ENCODE measurements at regions not wholly inside any gene's neighbourhood (a gene's known extent, or its start where the extent isn't known, plus 50 kb on each side); places are given as distances from the start of the nearest gene placed in this dataset.

DNA sequence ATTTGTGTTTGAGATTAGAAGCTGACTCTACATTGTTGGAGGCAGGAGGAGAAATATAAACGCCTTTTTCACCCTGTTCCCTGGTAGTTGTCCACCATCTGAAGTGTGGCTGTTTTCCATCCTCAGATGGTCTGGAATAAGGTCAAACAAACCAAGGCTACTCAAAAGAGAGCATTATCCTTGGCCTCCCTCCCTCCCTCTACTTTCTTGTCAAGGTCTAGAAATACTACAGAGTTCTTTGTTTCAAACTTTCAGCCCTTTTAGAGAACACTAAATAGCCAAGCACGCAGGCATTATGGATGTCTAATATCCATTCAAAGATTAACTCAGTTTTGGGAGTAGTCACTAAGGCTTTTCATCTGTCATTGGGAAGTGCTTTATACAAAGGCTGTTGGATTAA lies 215.8 kb upstream of the ITGA4 start:
- POLR2A ChIA-PET, result no interaction called here
- CTCF ChIA-PET, result no interaction called here
- TF ChIP-seq, protein P1, sequence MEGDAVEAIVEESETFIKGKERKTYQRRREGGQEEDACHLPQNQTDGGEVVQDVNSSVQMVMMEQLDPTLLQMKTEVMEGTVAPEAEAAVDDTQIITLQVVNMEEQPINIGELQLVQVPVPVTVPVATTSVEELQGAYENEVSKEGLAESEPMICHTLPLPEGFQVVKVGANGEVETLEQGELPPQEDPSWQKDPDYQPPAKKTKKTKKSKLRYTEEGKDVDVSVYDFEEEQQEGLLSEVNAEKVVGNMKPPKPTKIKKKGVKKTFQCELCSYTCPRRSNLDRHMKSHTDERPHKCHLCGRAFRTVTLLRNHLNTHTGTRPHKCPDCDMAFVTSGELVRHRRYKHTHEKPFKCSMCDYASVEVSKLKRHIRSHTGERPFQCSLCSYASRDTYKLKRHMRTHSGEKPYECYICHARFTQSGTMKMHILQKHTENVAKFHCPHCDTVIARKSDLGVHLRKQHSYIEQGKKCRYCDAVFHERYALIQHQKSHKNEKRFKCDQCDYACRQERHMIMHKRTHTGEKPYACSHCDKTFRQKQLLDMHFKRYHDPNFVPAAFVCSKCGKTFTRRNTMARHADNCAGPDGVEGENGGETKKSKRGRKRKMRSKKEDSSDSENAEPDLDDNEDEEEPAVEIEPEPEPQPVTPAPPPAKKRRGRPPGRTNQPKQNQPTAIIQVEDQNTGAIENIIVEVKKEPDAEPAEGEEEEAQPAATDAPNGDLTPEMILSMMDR (IDR thresholded peaks at IDR 0.05; ENCODE audit: insufficient read depth, low read length, missing control alignments), result no peak
- H3K4me3 ChIP-seq (ENCODE audit: low read depth, low read length), result no peak overlapping the region
- DNase-seq (ENCODE audit: low read depth, low spot score), result no peak

DNA sequence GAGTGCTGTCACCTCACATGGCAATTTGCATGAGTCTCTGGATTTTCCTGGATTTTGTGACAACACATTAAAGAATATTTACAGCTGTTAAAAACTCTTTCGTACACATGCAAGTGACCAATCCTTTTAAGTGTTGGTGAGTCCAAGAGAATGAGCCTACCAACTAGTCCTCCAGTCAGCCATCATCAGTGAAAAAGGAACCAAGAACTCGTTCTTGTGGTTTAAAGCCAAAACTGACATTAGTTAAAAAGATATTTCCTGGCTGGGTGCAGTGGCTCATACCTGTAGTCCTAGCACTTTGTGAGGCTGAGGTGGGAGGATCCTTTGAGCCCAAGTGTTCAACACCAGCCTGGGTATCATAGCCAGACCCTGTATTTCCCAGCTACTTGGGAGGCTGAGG lies 215.4 kb upstream of the ITGA4 start:
- TF ChIP-seq, protein P1 (IDR thresholded peaks at IDR 0.05; ENCODE audit: insufficient read depth, low read length, missing control alignments), result no peak
- CTCF ChIA-PET, result no interaction called here
- H3K4me3 ChIP-seq (ENCODE audit: low read depth, low read length), result no peak overlapping the region
- POLR2A ChIA-PET, result no interaction called here
- DNase-seq (ENCODE audit: low read depth, low spot score), result no peak

DNA sequence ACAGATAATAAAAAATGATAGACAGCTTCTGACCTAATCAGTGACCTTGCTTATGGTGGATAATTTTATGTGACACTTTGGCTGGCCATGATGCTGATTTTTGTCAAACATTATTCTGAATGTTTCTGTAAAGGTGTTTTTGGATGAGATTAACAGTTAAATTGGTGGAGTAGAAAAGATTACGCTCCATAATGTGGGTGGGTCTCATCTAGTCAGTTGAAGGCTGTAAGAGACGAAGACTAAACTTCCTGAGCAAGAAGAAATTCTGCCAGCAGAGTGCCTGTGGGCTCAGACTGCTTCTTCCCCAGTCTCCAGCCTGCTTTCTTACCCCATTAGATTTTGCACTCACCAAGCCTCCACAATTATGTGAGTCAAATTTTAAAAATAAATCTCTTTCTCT lies 214.9 kb upstream of the ITGA4 start:
- POLR2A ChIA-PET, result no interaction called here

DNA sequence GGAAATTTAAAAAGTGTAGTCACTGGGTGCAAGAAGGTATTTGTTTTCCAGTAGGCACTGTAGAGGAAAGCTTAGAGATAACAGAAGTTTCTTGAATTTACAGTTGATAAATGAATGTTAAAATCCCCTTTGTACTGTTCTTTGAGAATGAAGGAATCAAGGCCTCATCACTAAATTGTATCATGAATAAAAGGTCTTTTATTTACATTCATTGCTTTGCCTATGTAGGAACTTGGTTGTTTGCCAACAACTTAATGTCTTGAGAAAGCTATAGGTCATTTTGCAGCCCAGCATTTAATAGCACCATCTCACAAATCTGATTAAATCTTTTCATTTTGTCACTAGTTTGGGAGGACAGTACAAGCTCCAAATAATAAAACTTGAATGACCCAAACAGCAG lies 213.9 kb upstream of the ITGA4 start:
- DNase-seq (ENCODE audit: low read depth, low spot score), result no peak
- no peak overlapping the region for H3K4me3 ChIP-seq (ENCODE audit: low read depth, low read length)
- POLR2A ChIA-PET, result no interaction called here
- TF ChIP-seq, protein P1 (IDR thresholded peaks at IDR 0.05; ENCODE audit: insufficient read depth, low read length, missing control alignments), result no peak
- CTCF ChIA-PET, result no interaction called here

More for the DNA sequence above, 214.9 kb upstream of the ITGA4 start:
- TF ChIP-seq, protein P1 (IDR thresholded peaks at IDR 0.05; ENCODE audit: insufficient read depth, low read length, missing control alignments), result no peak
- CTCF ChIA-PET, result no interaction called here
- no peak overlapping the region for H3K4me3 ChIP-seq (ENCODE audit: low read depth, low read length)
- no peak for DNase-seq (ENCODE audit: low read depth, low spot score)

DNA sequence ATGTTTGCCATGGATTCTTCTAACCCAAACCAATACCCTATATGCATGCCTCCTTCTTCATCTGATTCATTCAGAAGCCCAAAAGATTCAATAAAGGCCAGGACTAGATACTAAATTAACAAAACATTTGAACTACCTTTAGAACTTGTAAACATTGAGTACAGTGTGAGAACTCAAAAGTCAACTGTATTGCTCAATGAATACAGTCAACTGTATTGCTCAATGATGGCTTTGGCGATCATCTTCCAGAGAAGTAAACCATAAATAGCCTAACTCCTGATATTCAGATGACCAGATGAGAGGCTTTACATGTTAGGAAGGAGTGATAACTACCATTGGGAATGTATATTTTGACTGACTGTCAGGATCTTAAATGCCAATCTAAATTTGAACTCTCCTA lies 206.5 kb upstream of the ITGA4 start:
- TF ChIP-seq, protein P1 (IDR thresholded peaks at IDR 0.05; ENCODE audit: insufficient read depth, low read length, missing control alignments), result no peak
- CTCF ChIA-PET, result no interaction called here
- H3K4me3 ChIP-seq (ENCODE audit: low read depth, low read length), result no peak overlapping the region
- no peak for DNase-seq (ENCODE audit: low read depth, low spot score)
- POLR2A ChIA-PET, result no interaction called here

DNA sequence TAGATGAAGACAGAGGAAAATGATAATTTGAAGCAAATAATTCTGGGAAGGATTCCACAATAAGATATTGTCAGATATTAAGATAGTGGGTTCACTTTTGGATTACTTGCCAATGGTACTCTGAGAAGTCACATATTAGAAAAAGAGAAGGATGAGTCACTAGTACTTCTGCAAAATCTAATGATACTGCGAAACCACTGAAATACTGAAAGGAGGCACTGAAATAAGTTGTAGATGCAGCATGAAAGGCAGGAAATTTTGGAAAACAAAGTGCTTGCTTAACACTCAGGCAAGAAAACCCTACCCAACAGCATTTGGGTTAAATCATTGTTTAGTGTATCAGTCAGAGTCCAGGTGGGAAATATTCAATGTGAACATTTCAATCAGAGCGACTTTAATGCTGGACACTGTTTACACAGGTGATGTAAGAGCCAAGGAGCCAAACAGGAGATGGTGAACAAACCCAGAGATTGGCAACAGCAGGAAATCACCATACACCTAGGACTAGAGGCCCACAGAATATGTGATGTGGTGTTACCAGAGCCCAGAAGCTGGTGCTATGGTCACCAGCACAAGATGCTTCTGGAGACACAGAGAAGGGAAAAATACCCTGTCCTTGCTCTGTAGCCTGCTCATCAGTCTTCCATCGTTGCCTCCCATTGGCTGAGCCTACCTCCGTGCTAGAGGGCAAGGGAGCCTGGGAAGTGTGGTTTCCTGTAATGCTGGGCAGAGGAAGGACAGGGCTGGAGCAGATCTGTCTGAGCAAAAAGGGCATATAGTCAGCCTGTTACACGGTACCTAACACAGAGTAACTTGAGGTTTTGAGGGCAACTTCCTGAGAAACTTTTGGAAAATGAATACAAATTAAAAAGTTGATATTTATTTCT lies 204.7 kb upstream of the ITGA4 start:
- DNase-seq (ENCODE audit: low read depth, low spot score), result no peak
- H3K4me3 ChIP-seq (ENCODE audit: low read depth, low read length), result no peak overlapping the region
- CTCF ChIA-PET, result no interaction called here
- POLR2A ChIA-PET, result no interaction called here
- TF ChIP-seq, protein P1 (IDR thresholded peaks at IDR 0.05; ENCODE audit: insufficient read depth, low read length, missing control alignments), result no peak
